HG02798 (cell line): ENCODE measurements at regions not wholly inside any gene's neighbourhood (a gene's known extent, or its start where the extent isn't known, plus 50 kb on each side); places are given as distances from the start of the nearest gene placed in this dataset.
A peak's percentile ranks its signal among the peaks of the same experiment; 100 is the strongest.
"Not testable (repeated sequence)": the region's sequence is repeated elsewhere in the genome, so short reads cannot be mapped to it uniquely, and the experiment has no call there.

Experiments
- ATAC-seq: cut with Tn5 transposase; IDR thresholded peaks from one replicate; pipeline ENCODE4 v1.9.1; 2021; ENCODE audit warnings: mild to moderate bottlenecking; ENCODE audit not compliant: unreplicated experiment, poor library complexity

DNA sequence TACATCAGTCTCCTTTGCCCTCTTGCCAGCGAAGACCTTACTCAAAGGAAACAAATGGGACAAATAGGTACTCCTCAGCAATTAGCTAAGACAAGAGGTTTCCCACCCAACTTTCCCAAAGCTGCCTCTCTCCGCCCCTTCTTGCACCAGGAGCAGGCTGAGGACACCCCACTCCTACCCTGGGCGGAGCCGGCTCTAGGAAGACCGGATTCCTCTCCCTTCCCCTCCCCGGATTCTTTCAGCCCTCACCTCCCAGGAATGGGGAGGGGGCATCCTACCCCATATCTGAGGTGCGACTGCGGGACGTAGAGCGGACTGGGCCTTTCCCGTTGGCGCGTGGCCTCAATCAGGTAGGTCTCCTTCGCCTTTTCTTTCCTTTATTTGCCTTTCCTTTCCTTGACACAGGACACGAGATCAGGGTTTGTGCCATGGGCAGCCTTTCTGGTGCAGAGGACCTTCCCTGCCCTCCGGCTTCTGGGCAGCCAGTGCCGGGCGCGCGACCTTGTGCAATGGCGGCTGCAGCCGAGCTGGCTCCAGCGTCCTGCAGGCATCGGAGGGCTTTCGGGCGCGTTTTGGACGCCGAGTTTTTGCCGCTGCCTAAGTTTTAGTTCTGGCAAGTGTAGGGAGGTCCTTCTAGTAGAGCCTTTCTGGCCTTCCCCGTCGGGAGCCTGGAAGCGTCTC lies 279.9 kb downstream of the PLS3 start:
- ATAC-seq: not testable (repeated sequence)

DNA sequence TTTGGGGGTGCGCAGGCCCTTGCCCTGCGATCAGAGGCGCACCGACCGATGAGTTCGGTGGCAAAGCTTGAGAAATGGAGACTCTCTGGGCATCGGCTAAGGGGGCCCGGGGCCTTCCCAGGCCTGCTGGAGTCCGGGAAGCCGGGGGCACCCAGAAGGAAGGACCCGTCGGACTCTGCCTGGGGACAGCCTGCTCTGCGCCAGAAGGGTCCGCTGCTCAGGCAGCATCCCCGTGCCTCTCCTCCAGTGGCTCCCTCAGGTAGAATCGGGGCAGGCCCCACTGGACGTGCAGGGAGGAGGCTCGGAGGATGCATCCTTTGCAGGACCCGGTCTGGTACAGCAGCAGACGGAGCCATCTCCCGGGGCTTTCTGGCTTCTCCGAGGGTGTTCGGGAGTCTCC lies 290.0 kb downstream of the PLS3 start:
- not testable (repeated sequence) for ATAC-seq

DNA sequence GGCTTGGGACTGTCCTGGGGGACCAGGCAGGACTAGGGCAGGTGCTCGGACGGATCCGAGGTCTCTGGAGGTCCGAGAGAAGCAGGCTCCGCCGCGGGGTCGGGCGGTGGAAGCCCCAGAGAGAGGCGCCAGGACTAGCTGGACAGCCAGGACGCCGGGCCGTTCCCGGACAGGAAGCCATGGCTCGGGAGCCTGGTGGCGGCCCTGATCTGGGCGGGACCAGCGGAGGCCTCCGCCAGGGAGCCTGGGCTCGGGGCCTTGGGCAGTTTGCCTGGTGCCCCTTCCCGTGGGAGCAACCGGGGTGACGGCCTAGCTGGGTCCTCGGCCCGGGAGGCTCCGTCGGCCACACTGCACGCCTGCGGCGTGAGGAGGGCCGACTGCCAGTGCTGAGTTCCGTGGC lies 292.3 kb downstream of the PLS3 start:
- ATAC-seq: not testable (repeated sequence)

DNA sequence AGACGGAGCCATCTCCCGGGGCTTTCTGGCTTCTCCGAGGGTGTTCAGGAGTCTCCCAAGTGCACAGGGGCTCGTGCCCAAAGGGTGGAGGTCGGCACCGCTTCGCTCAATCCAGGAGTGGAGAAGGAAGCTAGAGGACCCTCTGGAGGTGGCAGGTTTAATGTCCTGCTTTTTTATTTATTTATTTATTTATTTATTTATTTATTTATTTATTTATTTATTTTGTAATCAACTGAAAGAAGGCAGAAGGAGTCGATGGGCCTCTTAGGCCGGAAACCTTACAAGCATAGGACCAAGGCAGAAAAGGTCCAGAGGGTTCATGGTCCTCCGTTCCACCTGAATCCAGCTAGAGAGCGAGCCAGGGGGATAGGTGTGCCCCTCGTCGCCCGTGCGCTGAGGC lies 289.4 kb upstream of the AGTR2 start:
- not testable (repeated sequence) for ATAC-seq

DNA sequence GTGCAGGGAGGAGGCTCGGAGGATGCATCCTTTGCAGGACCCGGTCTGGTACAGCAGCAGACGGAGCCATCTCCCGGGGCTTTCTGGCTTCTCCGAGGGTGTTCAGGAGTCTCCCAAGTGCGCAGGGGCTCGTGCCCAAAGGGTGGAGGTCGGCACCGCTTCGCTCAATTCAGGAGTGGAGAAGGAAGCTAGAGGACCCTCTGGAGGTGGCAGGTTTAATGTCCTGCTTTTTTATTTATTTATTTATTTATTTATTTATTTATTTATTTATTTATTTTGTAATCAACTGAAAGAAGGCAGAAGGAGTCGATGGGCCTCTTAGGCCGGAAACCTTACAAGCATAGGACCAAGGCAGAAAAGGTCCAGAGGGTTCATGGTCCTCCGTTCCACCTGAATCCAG lies 286.4 kb upstream of the AGTR2 start:
- ATAC-seq: not testable (repeated sequence)

DNA sequence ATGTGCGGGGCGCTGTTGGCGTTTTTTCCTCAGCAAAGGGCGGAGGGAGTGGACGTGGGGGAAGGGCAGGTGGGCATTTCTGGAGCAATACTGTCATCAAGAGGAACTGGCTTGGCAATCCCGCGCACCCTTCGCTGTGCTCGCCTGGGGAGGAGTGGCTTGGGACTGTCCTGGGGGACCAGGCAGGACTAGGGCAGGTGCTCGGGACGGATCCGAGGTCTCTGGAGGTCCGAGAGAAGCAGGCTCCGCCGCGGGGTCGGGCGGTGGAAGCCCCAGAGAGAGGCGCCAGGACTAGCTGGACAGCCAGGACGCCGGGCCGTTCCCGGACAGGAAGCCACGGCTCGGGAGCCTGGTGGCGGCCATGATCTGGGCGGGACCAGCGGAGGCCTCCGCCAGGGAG lies 282.5 kb upstream of the AGTR2 start:
- ATAC-seq: not testable (repeated sequence)

DNA sequence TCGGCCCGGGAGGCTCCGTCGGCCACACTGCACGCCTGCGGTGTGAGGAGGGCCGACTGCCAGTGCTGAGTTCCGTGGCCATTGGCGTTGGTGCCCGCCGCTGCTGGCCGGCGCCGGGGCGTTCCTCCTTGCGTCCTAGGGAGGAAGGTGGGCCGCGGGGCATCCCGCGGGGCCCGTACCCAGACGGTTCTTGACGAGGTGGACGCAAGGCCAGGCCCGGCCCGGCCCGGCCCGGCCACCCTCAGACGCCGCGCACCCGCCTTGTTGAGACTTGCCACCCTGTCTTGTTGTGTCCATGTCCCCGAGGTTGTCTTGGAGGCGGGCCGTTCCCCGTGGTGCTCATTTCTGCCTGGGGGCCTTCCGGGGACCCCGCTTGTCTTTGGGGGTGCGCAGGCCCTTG lies 282.0 kb upstream of the AGTR2 start:
- not testable (repeated sequence) for ATAC-seq

DNA sequence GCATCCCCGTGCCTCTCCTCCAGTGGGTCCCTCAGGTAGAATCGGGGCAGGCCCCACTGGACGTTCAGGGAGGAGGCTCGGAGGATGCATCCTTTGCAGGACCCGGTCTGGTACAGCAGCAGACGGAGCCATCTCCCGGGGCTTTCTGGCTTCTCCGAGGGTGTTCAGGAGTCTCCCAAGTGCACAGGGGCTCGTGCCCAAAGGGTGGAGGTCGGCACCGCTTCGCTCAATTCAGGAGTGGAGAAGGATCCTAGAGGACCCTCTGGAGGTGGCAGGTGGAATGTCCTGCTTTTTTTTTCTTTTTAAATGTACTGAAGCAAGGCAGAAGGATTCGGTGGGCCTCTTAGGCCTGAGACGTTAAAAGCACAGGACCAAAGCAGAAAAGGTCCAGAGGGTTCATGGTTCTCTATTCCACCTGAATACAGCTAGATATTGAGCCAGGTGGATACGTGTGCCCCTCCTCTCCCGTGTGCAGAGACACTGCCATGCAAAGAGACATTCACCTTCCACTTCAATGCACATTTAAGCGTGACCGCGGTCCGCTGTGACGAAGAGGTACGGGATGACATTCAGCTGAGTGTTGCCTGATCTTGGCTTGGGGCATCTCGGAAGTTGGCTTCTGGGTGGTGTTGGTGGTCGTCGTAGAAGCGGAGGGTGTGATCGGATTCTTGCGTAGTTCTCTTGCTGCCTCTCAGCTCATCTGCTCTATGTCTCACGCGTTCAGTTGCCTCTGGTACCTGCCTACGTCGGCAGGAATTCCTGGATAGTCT lies 281.2 kb upstream of the AGTR2 start:
- no peak for ATAC-seq

DNA sequence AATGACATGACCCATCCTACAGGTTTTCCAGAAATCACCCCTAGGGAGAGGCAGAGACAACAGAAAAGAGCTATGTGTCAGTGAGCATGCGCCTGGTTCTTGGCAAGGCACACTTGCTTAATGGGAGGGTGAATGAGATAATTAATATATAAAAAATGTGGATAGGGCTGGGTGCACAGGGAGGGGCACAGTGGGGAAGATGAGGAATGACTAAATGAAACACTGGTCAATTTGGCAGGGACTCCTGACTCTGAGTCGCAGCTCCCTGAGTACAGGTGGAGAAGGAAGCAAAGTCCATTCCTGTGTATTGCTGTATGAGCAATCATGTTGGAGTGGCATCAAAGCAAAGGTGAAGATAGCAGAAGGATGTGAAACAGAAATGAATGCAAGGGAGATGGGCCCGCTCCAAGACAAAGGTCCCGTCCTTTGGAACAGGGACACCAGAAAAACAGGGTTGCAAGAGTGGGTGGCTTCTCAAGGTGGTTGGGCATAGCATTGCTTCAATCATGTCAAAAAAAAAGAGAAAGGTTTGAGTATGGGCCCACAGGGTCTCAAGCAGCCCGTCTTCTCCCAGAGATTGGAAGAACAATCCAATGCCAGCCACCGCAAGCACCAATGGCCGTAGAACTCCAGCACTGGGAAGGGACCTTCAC lies 278.4 kb upstream of the AGTR2 start:
- no peak for ATAC-seq

DNA sequence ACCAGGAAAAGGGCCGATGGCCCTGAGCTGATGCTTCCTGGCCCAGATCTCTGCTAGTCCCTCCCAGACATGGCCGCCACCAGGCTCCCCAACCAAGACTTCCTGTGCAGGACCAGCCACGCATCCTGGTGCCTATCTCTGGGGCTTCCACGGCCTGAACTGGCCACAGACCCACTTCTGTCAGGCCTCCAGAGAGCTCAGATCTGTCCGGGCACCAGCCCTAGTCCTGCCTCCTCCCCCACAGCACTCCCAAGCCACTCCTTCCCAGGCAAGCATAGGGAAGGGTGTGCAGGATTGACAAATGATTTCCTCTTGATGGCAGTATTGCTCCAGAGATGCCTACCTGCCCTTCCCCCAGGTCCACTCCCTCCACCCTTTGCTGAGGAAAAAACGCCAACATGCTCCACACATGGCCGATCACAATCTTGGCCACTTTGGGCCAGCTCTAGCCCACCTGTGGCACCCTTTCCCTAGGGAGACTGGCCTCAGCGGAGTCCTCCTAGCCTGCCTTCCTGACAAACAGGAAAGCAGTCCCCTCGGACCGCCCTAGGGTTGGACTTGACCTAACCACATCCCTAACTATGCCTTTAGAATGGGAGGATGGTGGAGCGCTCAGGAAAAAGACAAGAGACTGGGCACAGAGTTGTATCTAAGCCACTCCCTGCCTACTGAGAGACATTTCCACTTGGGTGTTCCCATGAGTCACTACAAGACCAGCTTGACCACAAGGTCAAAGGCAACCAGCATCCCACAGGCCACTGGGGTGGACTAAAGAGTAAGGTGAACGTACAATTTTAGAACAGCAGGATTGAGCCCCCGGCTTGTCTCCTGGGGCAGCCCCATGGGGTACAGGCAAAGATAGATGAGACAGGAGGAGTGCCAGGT lies 277.5 kb upstream of the AGTR2 start:
- ATAC-seq: peak; percentile 63

DNA sequence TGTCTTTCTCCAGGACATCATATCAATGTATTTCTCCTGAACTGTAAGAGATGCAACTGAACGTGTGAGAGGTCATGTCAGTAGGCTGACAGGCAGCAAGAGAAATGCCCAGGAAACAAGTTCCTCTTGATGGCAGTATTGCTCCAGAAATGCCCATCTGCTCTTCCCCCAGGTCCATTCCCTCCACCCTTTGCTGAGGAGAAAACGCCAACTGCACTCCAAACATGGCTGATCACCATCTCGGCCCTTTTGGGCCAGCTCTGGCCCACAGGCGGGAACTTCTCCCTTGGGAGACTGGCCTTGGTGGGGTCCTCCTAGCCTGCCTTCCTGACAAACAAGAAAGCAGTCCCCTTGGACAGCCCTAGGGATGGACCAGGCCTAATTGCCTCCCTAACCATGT lies 276.5 kb upstream of the AGTR2 start:
- ATAC-seq: peak; percentile 35

DNA sequence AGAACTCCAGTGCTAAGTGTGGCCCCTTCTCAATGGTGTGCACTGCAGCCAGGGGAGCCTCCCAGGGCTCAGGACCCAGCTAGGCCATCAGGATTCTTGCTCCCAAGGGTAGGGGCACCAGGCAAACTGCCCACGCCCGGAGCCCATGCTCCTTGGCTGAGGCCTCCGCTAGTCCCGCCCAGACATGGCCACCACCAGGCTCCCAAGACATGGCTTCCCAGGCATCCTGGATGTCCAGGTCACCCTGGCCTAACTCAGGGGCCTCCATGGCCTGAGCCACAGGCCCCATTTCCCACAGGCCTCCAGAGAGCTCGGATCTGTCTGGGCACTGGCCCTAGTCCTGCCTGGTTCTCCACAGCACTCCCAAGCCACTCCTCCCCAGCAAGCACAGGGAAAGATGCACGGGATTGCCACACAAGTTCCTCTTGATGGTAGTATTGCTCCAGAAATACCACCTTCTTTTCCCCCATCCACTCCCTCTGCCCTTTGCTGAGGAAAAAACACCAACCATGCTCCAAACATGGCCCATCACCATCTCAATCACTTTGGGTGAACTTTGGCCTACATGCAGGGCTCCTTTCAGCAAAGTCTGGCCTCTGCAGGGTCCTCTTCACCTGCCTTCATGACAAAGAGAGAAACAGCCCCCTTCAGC lies 274.7 kb upstream of the AGTR2 start:
- no peak for ATAC-seq

DNA sequence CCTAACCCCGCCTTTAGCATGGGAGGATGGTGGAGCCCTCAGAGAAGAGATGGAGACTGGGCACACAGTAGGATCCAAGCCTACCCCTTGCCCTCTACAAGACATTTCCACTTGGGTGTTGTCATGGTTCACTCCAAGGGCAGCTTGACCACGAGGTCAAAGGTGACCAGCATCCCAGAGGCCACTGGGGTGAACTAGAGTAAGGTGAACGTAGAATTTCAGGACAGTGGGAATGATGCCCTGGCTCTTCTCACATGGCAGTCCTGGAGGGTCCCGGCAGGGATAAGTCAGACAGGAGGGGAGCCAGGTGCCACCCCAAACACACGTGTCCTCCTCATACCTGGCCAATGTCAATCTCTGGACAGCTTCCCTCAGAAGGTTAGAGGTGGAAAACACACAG lies 274.2 kb upstream of the AGTR2 start:
- no peak for ATAC-seq

DNA sequence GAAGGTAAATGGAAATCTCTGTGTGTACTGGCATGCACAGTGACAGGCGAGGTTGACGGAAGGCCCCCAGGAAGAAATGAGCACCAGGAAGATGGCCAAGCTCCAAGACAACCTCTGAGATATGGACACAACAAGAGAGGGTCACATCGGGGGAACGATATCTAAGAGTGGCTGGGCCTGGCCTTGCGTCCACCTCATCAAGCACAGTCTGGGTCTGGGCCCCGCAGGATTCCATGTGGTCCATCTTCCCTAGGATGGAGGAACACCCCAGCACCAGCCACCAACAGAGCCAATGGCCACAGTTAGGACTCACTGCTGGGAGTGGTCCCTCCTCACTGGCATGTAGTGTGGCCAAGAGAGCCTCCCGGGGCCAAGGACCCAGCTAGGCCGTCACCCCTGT lies 272.6 kb upstream of the AGTR2 start:
- no peak for ATAC-seq

DNA sequence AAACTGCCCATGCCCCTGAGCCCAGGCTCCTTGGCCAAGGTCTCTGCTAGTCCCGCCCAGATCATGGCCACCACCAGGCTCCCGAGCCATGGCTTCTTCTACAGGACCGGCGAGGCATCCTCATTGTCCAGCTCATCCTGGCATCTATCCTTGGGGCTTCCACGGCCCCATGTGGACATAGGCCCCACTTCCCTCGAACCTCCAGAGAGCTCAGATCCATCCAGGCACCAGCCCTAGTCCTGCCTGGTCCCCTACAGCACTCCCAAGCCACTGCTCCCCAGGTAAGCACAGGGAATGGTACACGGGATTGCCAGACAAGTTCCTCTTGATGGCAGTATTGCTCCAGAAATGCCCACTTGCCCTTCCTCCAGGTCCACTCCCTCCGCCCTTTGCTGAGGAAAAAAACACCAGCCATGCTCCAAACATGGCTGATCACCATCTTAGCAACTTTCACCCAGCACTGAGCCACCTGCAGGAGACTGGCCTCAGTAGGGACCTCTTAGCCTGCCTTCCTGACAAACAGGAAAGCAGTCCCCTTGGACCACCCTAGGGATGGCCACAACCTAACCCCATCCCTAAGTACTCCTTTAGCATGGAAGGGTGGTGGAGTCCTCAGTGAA lies 272.1 kb upstream of the AGTR2 start:
- ATAC-seq: peak; percentile 64

DNA sequence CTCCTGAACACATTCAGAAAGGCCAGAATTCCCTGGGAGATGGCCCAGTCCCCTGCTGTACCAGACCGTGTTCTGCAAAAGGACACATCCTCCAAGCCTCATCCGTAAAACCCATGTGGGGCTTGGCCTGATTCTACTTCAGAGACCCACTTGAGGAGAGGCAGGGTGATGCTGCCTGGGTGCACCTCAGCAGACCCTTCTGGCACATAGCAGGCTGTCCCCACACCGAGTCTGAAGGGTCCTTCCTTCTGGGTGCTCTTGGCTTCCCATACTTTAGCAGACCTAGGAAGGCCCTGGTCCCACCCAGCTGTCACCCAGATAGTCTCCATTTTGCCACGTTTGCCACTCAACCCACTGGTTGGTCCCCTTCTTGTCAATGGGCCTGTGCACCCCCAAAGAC lies 270.1 kb upstream of the AGTR2 start:
- ATAC-seq: no peak

DNA sequence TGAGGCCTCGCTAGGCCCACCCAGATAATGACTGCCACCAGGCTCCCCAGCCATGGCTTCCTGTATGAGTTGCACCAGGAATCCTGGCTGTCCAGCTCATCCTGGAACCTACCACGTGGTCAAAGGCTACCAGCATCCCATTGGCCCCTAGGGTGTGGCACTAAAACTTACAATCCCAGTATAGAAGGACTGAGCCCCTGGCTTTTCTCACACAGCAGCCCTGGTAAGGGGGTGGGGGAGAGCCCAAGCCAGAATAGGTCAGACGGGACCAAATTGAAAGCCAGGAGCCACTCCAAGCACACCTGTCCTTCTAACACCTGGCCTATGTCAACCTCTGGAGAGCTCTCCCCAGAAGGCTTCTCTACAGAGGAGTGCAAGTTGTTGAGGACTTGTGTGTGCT lies 269.3 kb upstream of the AGTR2 start:
- ATAC-seq: no peak

DNA sequence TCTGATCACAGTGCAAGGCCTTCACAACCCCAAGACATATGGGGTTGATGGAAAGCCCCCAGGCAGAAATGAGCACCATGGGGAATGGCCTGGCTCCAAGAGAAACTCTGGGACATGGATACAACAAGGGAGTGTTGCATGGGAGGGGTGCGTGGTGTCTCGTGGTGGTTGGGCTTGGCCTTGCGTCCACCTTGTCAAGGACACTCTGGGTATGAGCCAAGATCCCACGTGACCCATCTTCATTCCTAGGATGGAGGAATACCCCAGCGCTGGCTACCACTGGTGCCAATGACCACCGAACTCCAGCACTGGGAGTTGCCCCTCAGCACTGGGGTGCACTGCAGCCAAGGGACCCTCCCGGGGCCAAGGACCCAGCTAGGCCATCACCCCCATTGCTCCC lies 267.5 kb upstream of the AGTR2 start:
- ATAC-seq: no peak

DNA sequence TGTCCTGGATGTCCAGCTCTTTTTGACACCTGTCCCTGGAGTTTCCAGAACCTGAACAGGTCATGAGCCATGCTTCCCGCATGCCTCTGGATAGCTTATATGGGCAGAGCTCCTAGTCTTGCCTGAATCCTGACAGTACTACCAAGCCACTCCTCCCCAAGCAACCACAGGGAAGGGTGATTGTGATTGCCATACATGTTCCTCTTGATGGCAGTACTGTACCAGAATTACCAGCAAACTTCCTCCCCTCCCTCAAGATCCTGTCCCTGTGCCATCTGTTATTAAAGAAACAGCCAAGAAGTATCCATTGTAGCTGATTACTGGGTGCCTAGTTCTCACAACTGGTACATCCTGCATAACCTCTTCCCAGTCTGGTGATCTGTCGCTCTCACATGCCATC lies 264.3 kb upstream of the AGTR2 start:
- ATAC-seq: no peak

DNA sequence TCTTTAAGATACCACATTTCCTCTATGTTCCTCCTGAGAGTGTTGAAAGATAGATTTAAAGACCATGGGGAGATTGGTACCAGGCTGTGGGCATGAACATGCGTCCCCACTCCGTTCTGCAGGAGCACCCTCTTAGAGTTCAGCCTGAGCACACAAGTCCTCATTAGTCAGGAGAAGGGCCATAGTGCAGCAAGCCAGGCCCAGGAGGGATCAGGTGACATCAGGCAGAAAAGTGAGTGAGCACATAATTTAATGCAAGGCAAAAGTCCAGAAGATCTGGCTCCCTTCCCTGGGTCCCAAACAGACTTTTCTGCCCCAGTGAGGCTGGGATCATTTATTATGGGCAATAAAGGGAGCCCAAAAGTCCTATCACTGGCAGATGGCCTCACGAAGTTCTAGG lies 263.7 kb upstream of the AGTR2 start:
- ATAC-seq: no peak
